BJ (cell line): ENCODE measurements at regions not wholly inside any gene's neighbourhood (a gene's known extent, or its start where the extent isn't known, plus 50 kb on each side); places are given as distances from the start of the nearest gene placed in this dataset.
"Not testable (repeated sequence)": the region's sequence is repeated elsewhere in the genome, so short reads cannot be mapped to it uniquely, and the experiment has no call there.

ENCODE experiments used
- CTCF ChIA-PET: fragments of 350-600 bp; formaldehyde crosslinking; extraction: SDS; loops from one replicate; lab custom pipeline; 2021; ENCODE audit warnings: antibody characterized with exemption, inconsistent platforms; lab: Yijun Ruan, JAX
- POLR2A ChIA-PET: fragments of 300-600 bp; sonication (Branson Sonifier 250); formaldehyde crosslinking; extraction: SDS; loops from one replicate; lab custom pipeline; 2021; ENCODE audit warnings: antibody characterized with exemption; lab: Charles Lee
- DNase-seq: peaks from one replicate; pipeline ENCODE4 v3.0.0-alpha.2; 2011; ENCODE audit warnings: low read depth
- H3K27me3 ChIP-seq: 2 replicates; pipeline ENCODE4 v1.6.0; 2011; ENCODE audit warnings: low read length; ENCODE audit not compliant: control insufficient read depth, insufficient read depth
- H3K36me3 ChIP-seq: 2 replicates; pipeline ENCODE4 v1.5.1; 2011; ENCODE audit warnings: low read length; ENCODE audit not compliant: control insufficient read depth, insufficient read depth
- H3K4me3 ChIP-seq: 2 replicates; pipeline ENCODE4 v1.5.1; 2011; ENCODE audit warnings: low read depth, mild to moderate bottlenecking, control low read depth, low read length
- CTCF ChIP-seq: IDR thresholded peaks from 2 replicates; pipeline ENCODE4 v1.5.1; 2011; ENCODE audit warnings: low read depth, mild to moderate bottlenecking, control low read depth, inconsistent platforms, low read length, moderate library complexity; ENCODE audit not compliant: insufficient read depth

DNA sequence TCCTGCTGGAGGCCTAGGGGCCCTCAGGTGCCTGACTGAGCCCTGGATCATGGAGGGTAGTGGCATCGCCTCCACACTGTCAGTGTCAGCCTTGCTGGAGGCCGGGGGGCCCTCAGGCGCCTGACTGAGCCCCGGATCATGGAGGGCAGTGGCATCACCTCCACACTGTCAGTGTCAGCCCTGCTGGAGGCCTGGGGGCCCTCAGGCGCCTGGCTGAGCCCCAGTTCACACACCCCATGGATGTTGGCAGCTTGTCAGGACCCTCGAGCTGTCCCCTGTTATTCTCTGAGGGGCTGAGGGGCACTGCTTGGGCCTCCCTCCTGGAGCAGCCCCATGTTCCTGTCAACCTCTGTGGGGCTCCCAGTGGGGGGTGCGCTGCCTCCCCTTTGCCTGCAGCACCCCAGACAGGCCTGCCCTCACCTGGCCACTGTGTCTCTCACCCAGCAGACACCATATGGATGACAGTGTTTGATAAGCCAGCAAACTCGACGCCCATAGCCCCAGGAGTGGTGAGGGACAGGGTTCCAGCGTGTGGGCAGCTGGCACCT is 197.6 kb downstream of the LIPI start:
- no peaks in the 10 kb centered on the region for H3K36me3 ChIP-seq
- DNase-seq: no peak
- TF ChIP-seq CTCF: no peak
- no peak overlapping the region for H3K4me3 ChIP-seq
- no peaks in the 10 kb centered on the region for H3K27me3 ChIP-seq
- CTCF ChIA-PET: no interaction called here
- POLR2A ChIA-PET: no interaction called here

DNA sequence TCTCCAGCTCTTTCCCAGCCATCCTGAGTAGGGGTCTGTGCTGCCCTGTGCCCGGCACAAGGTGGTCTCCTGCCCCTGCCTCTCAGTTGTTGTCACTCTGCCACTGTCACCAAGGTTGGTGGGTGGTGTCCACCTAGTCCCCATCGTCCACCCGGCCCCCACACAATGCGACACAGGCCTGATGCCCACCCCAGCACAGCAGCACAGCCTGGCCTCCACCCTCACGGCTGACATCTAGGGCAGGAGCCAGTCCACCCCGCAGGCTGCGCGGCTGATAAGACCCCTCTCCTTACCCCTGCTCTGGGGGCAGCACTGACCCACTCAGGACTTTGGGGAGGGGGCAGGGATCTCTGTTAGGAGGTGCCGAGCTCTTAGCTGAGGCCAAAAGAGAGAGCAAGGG is 198.3 kb downstream of the LIPI start:
- Histone ChIP-seq H3K4me3 (no peak overlapping the region), H3K27me3 (no peaks in the 10 kb centered on the region), H3K36me3 (no peaks in the 10 kb centered on the region)
- CTCF ChIA-PET: no interaction called here
- TF ChIP-seq CTCF: no peak
- POLR2A ChIA-PET: no interaction called here
- no peak for DNase-seq

- H3K27me3 ChIP-seq, DNase-seq, H3K4me3 ChIP-seq, POLR2A ChIA-PET, H3K36me3 ChIP-seq, CTCF ChIA-PET: not testable (repeated sequence)
These were observed 199.0 kb downstream of the LIPI start for GRCh38 chr21:14011751-14012150.

DNA sequence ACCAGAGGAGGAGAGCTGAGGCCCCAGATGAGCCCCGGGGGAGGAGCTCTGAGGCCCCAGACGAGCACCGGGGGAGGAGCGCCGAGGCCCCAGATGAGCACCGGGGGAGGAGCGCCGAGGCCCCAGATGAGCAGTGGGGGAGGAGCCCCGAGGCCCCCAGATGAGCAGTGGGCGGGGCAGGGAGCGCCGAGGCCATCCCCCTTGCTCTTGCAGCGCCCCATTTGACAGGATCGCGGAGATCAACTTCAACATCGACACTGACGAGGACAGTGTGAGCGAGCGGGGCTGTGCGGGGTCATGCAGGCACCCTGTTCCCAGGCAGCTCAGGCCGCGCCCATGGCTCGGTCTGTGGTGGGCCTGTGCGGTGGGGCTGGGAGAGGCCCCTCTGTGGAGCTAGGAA is 199.6 kb downstream of the LIPI start:
- POLR2A ChIA-PET, H3K36me3 ChIP-seq, DNase-seq, H3K27me3 ChIP-seq, H3K4me3 ChIP-seq, CTCF ChIA-PET: not testable (repeated sequence)

DNA sequence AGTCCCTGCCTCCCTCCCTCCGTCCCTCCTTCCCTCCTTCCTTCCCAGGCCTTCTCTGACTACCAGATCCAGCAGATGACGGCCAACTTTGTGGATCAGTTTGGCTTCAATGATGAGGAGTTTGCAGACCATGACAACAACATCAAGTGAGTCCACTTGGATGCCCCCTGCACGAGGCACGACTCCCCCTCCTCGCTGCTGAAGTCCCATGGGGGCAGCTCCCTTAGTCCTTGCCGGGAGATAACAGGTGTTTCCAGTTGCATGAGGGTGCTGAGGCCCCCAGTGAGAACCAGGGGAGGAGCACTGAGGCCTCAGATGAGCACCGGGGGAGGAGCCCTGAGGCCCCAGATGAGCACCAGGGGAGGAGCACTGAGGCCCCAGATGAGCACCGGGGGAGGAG is 200.0 kb downstream of the LIPI start:
- no peak for TF ChIP-seq CTCF
- no peak for DNase-seq
- no peaks in the 10 kb centered on the region for H3K36me3 ChIP-seq
- CTCF ChIA-PET: no interaction called here
- no peak overlapping the region for H3K4me3 ChIP-seq
- no peaks in the 10 kb centered on the region for H3K27me3 ChIP-seq
- POLR2A ChIA-PET: no interaction called here

DNA sequence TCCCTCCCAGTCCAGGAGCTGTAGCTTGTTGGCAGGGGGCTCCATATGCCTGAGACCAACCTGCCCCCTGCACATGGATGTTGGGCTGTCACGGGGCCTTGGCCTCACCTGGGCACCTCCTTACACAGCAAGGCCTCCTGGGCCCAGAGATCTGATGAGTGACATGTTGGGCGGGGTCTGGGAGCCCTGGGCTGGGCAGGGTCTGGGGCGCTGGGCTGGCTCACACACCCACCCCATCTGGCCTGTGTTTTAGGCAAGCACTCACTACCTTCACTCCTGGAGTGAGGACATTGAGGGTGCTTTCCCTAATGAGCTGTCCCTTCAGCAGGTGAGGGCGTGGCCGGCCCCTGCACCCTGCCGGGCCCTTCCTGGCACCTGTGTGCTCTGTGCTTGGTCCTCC is 200.8 kb downstream of the LIPI start:
- DNase-seq, CTCF ChIA-PET, POLR2A ChIA-PET, H3K4me3 ChIP-seq, H3K27me3 ChIP-seq, H3K36me3 ChIP-seq: not testable (repeated sequence)

- CTCF ChIA-PET, H3K4me3 ChIP-seq, DNase-seq, H3K36me3 ChIP-seq, POLR2A ChIA-PET, H3K27me3 ChIP-seq: not testable (repeated sequence)
These were observed 201.3 kb downstream of the LIPI start for GRCh38 chr21:14009238-14009981.

DNA sequence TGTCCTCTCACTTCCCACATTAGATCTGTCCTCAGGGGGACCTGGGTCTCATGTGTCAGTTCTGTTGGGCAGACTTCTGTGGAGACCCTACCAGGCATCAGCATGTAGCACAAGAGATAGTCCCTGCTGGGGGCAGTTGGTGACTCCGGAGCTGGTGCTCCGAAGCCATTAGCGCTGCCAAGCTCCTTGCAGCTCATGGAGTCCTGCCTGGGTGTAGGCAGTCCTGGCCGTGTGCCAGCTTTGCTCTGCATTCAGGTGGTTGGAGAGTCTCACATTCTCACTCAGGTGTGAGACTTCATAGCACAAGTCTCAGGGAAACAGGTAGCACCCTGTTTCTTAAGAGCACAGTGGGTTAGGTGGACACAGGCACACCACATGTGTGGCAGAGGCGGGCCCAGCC is 202.3 kb downstream of the LIPI start:
- H3K27me3 ChIP-seq, CTCF ChIA-PET, H3K36me3 ChIP-seq, H3K4me3 ChIP-seq, POLR2A ChIA-PET, DNase-seq: not testable (repeated sequence)

DNA sequence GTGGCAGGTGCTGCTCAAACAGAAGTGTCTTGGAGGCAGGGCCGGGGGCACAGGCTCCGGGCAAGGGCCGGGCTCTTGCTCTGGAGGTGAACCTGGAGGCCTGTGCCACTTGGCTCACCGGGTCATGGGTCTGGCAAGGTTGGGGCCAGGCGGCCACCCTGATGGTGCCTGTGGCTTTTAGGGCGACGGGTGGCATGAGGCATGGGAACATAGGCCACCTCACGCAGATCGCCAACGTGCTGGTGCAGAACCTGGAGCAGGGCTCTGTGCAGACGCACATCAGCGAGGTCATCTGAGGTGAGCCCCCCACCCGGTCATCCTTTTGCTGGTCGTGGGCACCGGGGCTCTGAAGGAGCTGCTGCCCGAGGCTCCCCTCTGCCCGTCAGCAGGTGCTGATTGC is 202.7 kb downstream of the LIPI start:
- H3K36me3 ChIP-seq, CTCF ChIA-PET, H3K27me3 ChIP-seq, H3K4me3 ChIP-seq, DNase-seq, POLR2A ChIA-PET: not testable (repeated sequence)

DNA sequence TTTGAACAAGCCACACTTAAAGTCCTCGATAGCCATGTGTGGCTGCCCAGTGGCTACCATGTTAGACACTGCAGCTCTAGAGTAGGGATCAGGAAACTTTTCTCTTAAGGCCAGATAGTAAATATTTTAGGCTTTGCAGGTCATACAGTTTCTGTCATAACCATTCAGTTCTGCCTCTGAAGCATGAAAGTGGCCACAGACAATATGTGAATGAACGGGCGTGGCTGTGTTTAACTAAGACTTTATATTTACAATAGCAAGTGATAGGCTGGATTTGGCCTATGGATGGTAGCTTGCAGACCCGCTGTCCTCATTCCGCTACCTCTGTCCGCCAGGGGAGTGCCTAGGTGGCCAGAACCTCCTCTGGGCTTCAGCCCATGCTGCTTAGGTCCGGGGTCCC is 204.6 kb downstream of the LIPI start:
- CTCF ChIA-PET, H3K4me3 ChIP-seq, POLR2A ChIA-PET, H3K36me3 ChIP-seq, H3K27me3 ChIP-seq, DNase-seq: not testable (repeated sequence)
